ENCODE measurements at regions not wholly inside any gene's neighbourhood (a gene's known extent, or its start where the extent isn't known, plus 50 kb on each side); places are given as distances from the start of the nearest gene placed in this dataset.

GRCh38 chr13:53207556-53207955 is 178.9 kb downstream of the OLFM4 start:
- Histone ChIP-seq H3K27me3 (ENCODE audit: control insufficient read depth in 2 of 2, insufficient read depth in 2 of 2, low read length in 2 of 2) (peaks cover 0 to 1% of the 10 kb centered on the region in 2 donors), H4K20me1 (ENCODE audit: insufficient read depth, low read length) (no peaks in the 10 kb centered on the region), H3K79me2 (ENCODE audit: insufficient read depth, low read length) (no peaks in the 10 kb centered on the region), H3K36me3 (replicated peaks in 1 of 2; ENCODE audit: control insufficient read depth in 1 of 2, insufficient read depth in 2 of 2, low read length in 2 of 2) (no peaks in the 10 kb centered on the region), H3K4me3 (replicated peaks in 1 of 3; ENCODE audit: low read depth in 2 of 3, low read length in 3 of 3) (no peak overlapping the region), H3K4me2 (replicated peaks; ENCODE audit: extremely low read depth, low read length, poor library complexity, severe bottlenecking) (no peak overlapping the region), H3K4me1 (ENCODE audit: control insufficient read depth in 1 of 2, insufficient read depth in 2 of 2, low read length in 2 of 2) (no peaks in the 10 kb centered on the region), H3K27ac (ENCODE audit: low read depth in 1 of 2, low read length in 2 of 2) (no peak overlapping the region), H2AFZ (ENCODE audit: insufficient read depth, low read depth, low read length, poor library complexity, severe bottlenecking) (no peak overlapping the region), H3K9ac (ENCODE audit: insufficient read depth, low read length, poor library complexity, severe bottlenecking) (no peak overlapping the region), H3K9me3 (replicated peaks in 1 of 2; ENCODE audit: control insufficient read depth in 1 of 2, insufficient read depth in 1 of 2, low read length in 2 of 2) (no peaks in the 10 kb centered on the region)
- 91% methylated on average over 3 of the region's 3 CpGs for WGBS (ENCODE audit: insufficient coverage)
- TF ChIP-seq CTCF (IDR thresholded peaks at IDR 0.05) = no peak
- H3K36me3 Mint-ChIP-seq = no peaks in the 10 kb centered on the region
- no peak overlapping the region for H3K4me3 Mint-ChIP-seq
- H3K9me3 Mint-ChIP-seq = peaks cover 0 to 2% (median 0%) of the 10 kb centered on the region in 7 donors
- H3K27me3 Mint-ChIP-seq (ENCODE audit: low read depth in 3 of 3) = peaks cover 6 to 10% (median 6%) of the 10 kb centered on the region in 3 donors
- H3K27ac Mint-ChIP-seq = no peak overlapping the region
- no peaks in the 10 kb centered on the region for H3K4me1 Mint-ChIP-seq
- no peak for DNase-seq
- intact Hi-C loops (cut with micrococcal nuclease) = no loop called here

- H4K20me1 ChIP-seq (ENCODE audit: insufficient read depth, low read length) = no peaks in the 10 kb centered on the region
- Mint-ChIP-seq H3K27me3 (ENCODE audit: low read depth in 3 of 3) (peaks cover 2 to 3% (median 2%) of the 10 kb centered on the region in 3 donors), H3K36me3 (no peaks in the 10 kb centered on the region), H3K4me3 (no peak overlapping the region), H3K27ac (no peak overlapping the region), H3K4me1 (no peaks in the 10 kb centered on the region), H3K9me3 (peaks cover 0 to 4% (median 0%) of the 10 kb centered on the region in 7 donors)
- no peak for DNase-seq
- no peak overlapping the region for H3K4me3 ChIP-seq (replicated peaks in 1 of 3; ENCODE audit: low read depth in 2 of 3, low read length in 3 of 3)
- intact Hi-C loops (cut with micrococcal nuclease) = no loop called here
- TF ChIP-seq CTCF (IDR thresholded peaks at IDR 0.05) = no peak
- H3K9me3 ChIP-seq (replicated peaks in 1 of 2; ENCODE audit: control insufficient read depth in 1 of 2, insufficient read depth in 1 of 2, low read length in 2 of 2) = no peaks in the 10 kb centered on the region
- H3K27ac ChIP-seq (ENCODE audit: low read depth in 1 of 2, low read length in 2 of 2) = no peak overlapping the region
- no peak overlapping the region for H3K4me2 ChIP-seq (replicated peaks; ENCODE audit: extremely low read depth, low read length, poor library complexity, severe bottlenecking)
- H3K36me3 ChIP-seq (replicated peaks in 1 of 2; ENCODE audit: control insufficient read depth in 1 of 2, insufficient read depth in 2 of 2, low read length in 2 of 2) = no peaks in the 10 kb centered on the region
- H3K4me1 ChIP-seq (ENCODE audit: control insufficient read depth in 1 of 2, insufficient read depth in 2 of 2, low read length in 2 of 2) = no peaks in the 10 kb centered on the region
- no peak overlapping the region for H3K9ac ChIP-seq (ENCODE audit: insufficient read depth, low read length, poor library complexity, severe bottlenecking)
- H3K79me2 ChIP-seq (ENCODE audit: insufficient read depth, low read length) = no peaks in the 10 kb centered on the region
- H2AFZ ChIP-seq (ENCODE audit: insufficient read depth, low read depth, low read length, poor library complexity, severe bottlenecking) = no peak overlapping the region
- no peaks in the 10 kb centered on the region for H3K27me3 ChIP-seq (ENCODE audit: control insufficient read depth in 2 of 2, insufficient read depth in 2 of 2, low read length in 2 of 2)
- WGBS (ENCODE audit: insufficient coverage) = 100% methylated on average over 2 of the region's 4 CpGs
These were observed 185.8 kb downstream of the OLFM4 start for GRCh38 chr13:53214433-53214832.
